ENCODE measurements at regions not wholly inside any gene's neighbourhood (a gene's known extent, or its start where the extent isn't known, plus 50 kb on each side); places are given as distances from the start of the nearest gene placed in this dataset.

DNA sequence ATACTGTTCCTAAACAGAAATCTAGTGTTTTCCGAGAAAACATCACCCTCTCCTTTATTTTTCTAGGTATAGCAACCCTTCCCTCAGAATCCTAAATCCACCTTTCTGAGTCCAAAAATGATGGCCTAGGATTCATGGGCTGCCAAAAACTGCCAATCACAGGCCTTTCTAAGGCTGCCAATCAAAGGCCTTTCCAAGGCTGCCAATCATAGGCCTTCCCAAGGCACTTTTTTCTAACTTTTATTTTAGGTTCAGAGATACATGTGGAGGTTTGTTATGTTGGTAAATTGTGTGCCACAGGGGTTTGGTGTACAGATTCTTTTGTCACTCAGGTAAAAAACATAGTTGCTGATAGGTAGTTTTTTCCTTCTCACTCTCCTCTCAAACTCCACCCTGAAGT is 673.7 kb downstream of the FAT4 start:
- TF ChIP-seq JUN (CRISPR knock-in tag; IDR thresholded peaks at IDR 0.05) (no peak), PCBP1 (IDR thresholded peaks at IDR 0.05; ENCODE audit: borderline replicate concordance, low read depth, low read length) (no peak), ZNF782 (CRISPR knock-in tag; IDR thresholded peaks at IDR 0.05; ENCODE audit: borderline replicate concordance) (no peak), SP2 (CRISPR knock-in tag; IDR thresholded peaks at IDR 0.05) (no peak), ZNF709 (CRISPR knock-in tag; IDR thresholded peaks at IDR 0.05) (no peak), ZNF33A (CRISPR knock-in tag; IDR thresholded peaks at IDR 0.05; ENCODE audit: borderline replicate concordance) (no peak), ZNF614 (CRISPR knock-in tag; IDR thresholded peaks at IDR 0.05; ENCODE audit: borderline replicate concordance) (no peak)
- TF ChIP-seq, protein P1, sequence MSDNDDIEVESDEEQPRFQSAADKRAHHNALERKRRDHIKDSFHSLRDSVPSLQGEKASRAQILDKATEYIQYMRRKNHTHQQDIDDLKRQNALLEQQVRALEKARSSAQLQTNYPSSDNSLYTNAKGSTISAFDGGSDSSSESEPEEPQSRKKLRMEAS (IDR thresholded peaks at IDR 0.05): no peak
- TF ChIP-seq, protein P2, sequence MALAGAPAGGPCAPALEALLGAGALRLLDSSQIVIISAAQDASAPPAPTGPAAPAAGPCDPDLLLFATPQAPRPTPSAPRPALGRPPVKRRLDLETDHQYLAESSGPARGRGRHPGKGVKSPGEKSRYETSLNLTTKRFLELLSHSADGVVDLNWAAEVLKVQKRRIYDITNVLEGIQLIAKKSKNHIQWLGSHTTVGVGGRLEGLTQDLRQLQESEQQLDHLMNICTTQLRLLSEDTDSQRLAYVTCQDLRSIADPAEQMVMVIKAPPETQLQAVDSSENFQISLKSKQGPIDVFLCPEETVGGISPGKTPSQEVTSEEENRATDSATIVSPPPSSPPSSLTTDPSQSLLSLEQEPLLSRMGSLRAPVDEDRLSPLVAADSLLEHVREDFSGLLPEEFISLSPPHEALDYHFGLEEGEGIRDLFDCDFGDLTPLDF (CRISPR knock-in tag; IDR thresholded peaks at IDR 0.05): no peak
- TF ChIP-seq, protein P3, sequence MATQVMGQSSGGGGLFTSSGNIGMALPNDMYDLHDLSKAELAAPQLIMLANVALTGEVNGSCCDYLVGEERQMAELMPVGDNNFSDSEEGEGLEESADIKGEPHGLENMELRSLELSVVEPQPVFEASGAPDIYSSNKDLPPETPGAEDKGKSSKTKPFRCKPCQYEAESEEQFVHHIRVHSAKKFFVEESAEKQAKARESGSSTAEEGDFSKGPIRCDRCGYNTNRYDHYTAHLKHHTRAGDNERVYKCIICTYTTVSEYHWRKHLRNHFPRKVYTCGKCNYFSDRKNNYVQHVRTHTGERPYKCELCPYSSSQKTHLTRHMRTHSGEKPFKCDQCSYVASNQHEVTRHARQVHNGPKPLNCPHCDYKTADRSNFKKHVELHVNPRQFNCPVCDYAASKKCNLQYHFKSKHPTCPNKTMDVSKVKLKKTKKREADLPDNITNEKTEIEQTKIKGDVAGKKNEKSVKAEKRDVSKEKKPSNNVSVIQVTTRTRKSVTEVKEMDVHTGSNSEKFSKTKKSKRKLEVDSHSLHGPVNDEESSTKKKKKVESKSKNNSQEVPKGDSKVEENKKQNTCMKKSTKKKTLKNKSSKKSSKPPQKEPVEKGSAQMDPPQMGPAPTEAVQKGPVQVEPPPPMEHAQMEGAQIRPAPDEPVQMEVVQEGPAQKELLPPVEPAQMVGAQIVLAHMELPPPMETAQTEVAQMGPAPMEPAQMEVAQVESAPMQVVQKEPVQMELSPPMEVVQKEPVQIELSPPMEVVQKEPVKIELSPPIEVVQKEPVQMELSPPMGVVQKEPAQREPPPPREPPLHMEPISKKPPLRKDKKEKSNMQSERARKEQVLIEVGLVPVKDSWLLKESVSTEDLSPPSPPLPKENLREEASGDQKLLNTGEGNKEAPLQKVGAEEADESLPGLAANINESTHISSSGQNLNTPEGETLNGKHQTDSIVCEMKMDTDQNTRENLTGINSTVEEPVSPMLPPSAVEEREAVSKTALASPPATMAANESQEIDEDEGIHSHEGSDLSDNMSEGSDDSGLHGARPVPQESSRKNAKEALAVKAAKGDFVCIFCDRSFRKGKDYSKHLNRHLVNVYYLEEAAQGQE (IDR thresholded peaks at IDR 0.05; ENCODE audit: borderline replicate concordance in 1 of 2, low read depth in 1 of 2, low read length in 2 of 2): no peak
- TF ChIP-seq, protein P4, sequence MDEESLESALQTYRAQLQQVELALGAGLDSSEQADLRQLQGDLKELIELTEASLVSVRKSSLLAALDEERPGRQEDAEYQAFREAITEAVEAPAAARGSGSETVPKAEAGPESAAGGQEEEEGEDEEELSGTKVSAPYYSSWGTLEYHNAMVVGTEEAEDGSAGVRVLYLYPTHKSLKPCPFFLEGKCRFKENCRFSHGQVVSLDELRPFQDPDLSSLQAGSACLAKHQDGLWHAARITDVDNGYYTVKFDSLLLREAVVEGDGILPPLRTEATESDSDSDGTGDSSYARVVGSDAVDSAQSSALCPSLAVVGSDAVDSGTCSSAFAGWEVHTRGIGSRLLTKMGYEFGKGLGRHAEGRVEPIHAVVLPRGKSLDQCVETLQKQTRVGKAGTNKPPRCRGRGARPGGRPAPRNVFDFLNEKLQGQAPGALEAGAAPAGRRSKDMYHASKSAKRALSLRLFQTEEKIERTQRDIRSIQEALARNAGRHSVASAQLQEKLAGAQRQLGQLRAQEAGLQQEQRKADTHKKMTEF (CRISPR knock-in tag; IDR thresholded peaks at IDR 0.05): no peak
